Endodermal cell (in vitro differentiated cells): ENCODE measurements at regions not wholly inside any gene's neighbourhood (a gene's known extent, or its start where the extent isn't known, plus 50 kb on each side); places are given as distances from the start of the nearest gene placed in this dataset.

Experiments
- DNase-seq: peaks from one replicate; pipeline ENCODE4 v3.0.0-alpha.2; 2017
- H3K27ac ChIP-seq: 2 replicates; pipeline ENCODE4 v1.5.1; 2013; ENCODE audit warnings: mild to moderate bottlenecking, low read depth, low read length, moderate library complexity
- H3K27me3 ChIP-seq: 2 replicates; pipeline ENCODE4 v1.6.1; 2013; ENCODE audit warnings: mild to moderate bottlenecking, low read length, moderate library complexity; ENCODE audit not compliant: insufficient read depth, control insufficient read depth, poor library complexity, severe bottlenecking
- H3K36me3 ChIP-seq: 2 replicates; pipeline ENCODE4 v1.7.0; 2013; ENCODE audit warnings: mild to moderate bottlenecking, low read length, moderate library complexity; ENCODE audit not compliant: control insufficient read depth, insufficient read depth
- H3K4me1 ChIP-seq: one replicate; pipeline ENCODE4 v1.7.0; 2013; ENCODE audit warnings: low read length; ENCODE audit not compliant: control insufficient read depth, insufficient read depth
- H3K4me3 ChIP-seq: 2 replicates; pipeline ENCODE4 v1.5.1; 2013; ENCODE audit warnings: mild to moderate bottlenecking, low read length, moderate library complexity
- H3K9ac ChIP-seq: 2 replicates; pipeline ENCODE4 v1.6.1; 2013; ENCODE audit warnings: mild to moderate bottlenecking, low read length, moderate library complexity; ENCODE audit not compliant: poor library complexity, severe bottlenecking; ENCODE audit errors: extremely low read depth
- H3K9me3 ChIP-seq: 2 replicates; pipeline ENCODE4 v1.6.1; 2013; ENCODE audit warnings: mild to moderate bottlenecking, low read length, moderate library complexity; ENCODE audit not compliant: control insufficient read depth
- H3K27ac Mint-ChIP-seq: 2 replicates; pipeline ENCODE4 v1.8.0; 2020; ENCODE audit warnings: mixed read lengths
- H3K27me3 Mint-ChIP-seq: 2 replicates; pipeline ENCODE4 v1.8.0; 2021; ENCODE audit warnings: mild to moderate bottlenecking, mixed read lengths; ENCODE audit not compliant: insufficient read depth
- H3K36me3 Mint-ChIP-seq: 2 replicates; pipeline ENCODE4 v1.8.0; 2020; ENCODE audit warnings: low read depth, mixed read lengths
- H3K4me1 Mint-ChIP-seq: 2 replicates; pipeline ENCODE4 v1.8.0; 2020; ENCODE audit warnings: mixed read lengths
- H3K4me3 Mint-ChIP-seq: 2 replicates; pipeline ENCODE4 v1.8.0; 2020; ENCODE audit warnings: mild to moderate bottlenecking, moderate library complexity, mixed read lengths
- H3K9me3 Mint-ChIP-seq: 2 replicates; pipeline ENCODE4 v1.8.0; 2020; ENCODE audit warnings: mild to moderate bottlenecking, mixed read lengths
- WGBS, 2 experiments: methylation state at CpG; one replicate each; pipeline versions ENCODE4 v1.1.5 to v1.1.7; 2013; ENCODE audit warnings: missing lambda C conversion rate in 2 of 2, mixed read lengths in 1 of 2; ENCODE audit not compliant: insufficient coverage in 1 of 2, insufficient read length in 1 of 2; 5-methylcytosine and 5-hydroxymethylcytosine counted together
- TF ChIP-seq, protein P1 (sequence below): fragments of 200-600 bp; sonication (generic); conservative IDR thresholded peaks from 2 replicates; pipeline ENCODE4 v1.5.0; 2021; ENCODE audit warnings: antibody characterized with exemption, mild to moderate bottlenecking

DNA sequence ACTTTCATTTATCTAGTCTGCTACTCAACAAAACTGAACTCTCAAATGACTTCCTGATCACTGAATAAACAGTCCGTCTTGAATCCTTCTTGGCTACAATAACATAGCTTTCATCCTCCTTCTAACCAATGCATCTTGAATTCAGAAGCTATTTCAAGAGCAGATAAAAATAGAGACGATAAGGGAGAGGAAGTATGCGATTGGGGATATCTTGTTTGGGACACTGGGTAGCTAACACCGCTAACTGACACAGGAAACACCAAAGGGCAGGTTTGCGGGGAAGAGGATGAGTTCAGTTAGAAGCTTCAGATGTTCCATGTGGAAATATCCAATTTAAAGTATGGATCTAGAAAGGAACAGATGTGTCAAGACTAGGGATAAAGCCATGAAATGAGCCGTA, 102.5 kb downstream of the SLC41A2 start:
- H3K36me3 ChIP-seq = no peaks in the 10 kb centered on the region
- Mint-ChIP-seq H3K36me3 (no peaks in the 10 kb centered on the region), H3K9me3 (no peaks in the 10 kb centered on the region), H3K4me3 (no peak overlapping the region), H3K27ac (no peak overlapping the region), H3K4me1 (no peaks in the 10 kb centered on the region), H3K27me3 (no peaks in the 10 kb centered on the region)
- H3K27ac ChIP-seq = no peak overlapping the region
- H3K4me3 ChIP-seq = no peak overlapping the region
- no peak overlapping the region for H3K9ac ChIP-seq
- TF ChIP-seq, protein P1, sequence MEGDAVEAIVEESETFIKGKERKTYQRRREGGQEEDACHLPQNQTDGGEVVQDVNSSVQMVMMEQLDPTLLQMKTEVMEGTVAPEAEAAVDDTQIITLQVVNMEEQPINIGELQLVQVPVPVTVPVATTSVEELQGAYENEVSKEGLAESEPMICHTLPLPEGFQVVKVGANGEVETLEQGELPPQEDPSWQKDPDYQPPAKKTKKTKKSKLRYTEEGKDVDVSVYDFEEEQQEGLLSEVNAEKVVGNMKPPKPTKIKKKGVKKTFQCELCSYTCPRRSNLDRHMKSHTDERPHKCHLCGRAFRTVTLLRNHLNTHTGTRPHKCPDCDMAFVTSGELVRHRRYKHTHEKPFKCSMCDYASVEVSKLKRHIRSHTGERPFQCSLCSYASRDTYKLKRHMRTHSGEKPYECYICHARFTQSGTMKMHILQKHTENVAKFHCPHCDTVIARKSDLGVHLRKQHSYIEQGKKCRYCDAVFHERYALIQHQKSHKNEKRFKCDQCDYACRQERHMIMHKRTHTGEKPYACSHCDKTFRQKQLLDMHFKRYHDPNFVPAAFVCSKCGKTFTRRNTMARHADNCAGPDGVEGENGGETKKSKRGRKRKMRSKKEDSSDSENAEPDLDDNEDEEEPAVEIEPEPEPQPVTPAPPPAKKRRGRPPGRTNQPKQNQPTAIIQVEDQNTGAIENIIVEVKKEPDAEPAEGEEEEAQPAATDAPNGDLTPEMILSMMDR = no peak
- 94 to 96% methylated on average over 5 to 6 of the region's 6 CpGs for WGBS, 2 experiments
- H3K27me3 ChIP-seq = no peaks in the 10 kb centered on the region
- DNase-seq = no peak
- no peaks in the 10 kb centered on the region for H3K9me3 ChIP-seq
- no peaks in the 10 kb centered on the region for H3K4me1 ChIP-seq

DNA sequence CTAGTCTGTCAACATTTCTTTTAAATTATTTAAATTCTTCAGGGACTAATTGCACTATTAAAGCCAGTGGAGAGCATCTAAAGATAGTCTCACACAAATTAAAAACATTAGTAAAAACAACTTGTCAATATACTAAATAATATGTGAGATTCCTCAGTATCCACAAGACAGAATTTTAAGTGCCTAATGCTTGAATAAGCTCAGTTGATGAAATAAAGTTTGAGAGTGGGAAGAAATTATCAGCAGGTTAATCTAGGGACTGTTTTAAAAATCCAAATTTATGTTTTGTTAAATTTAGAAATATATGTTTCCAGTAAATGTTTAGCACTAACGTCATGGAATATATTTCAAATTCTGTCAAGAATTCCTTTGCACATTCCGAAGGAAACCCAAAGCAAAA, 105.2 kb downstream of the SLC41A2 start:
- TF ChIP-seq, protein P1 = no peak
- H3K9ac ChIP-seq = no peak overlapping the region
- Mint-ChIP-seq H3K27ac (no peak overlapping the region), H3K27me3 (no peaks in the 10 kb centered on the region), H3K4me3 (no peak overlapping the region), H3K4me1 (no peaks in the 10 kb centered on the region), H3K9me3 (no peaks in the 10 kb centered on the region), H3K36me3 (no peaks in the 10 kb centered on the region)
- no peak overlapping the region for H3K27ac ChIP-seq
- WGBS, 2 experiments = 85 to 94% methylated on average over 2 of the region's 2 CpGs
- no peaks in the 10 kb centered on the region for H3K9me3 ChIP-seq
- H3K4me3 ChIP-seq = no peak overlapping the region
- H3K27me3 ChIP-seq = no peaks in the 10 kb centered on the region
- no peak for DNase-seq
- H3K36me3 ChIP-seq = no peaks in the 10 kb centered on the region
- no peaks in the 10 kb centered on the region for H3K4me1 ChIP-seq

DNA sequence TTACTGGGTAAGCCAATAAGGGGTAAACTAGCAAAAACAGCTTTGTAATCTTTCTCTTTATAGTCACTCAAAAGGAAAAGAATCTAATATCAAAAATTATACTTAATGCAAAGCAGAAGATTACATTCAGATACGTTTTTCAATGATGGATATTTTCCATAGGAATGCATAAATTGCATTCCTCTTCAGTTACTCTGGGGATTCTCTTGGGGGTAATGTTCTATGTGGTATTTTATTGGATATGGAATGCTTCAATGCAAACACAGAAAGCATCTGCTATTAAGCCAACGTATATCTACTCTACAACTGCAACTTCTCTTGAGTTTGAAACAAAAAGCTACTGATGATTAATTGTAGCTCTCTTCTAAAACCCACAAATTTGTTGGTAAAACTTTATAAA, 106.0 kb downstream of the SLC41A2 start:
- no peak overlapping the region for H3K4me3 ChIP-seq
- Mint-ChIP-seq H3K4me3 (no peak overlapping the region), H3K27ac (no peak overlapping the region), H3K36me3 (no peaks in the 10 kb centered on the region), H3K27me3 (no peaks in the 10 kb centered on the region), H3K9me3 (no peaks in the 10 kb centered on the region), H3K4me1 (no peaks in the 10 kb centered on the region)
- no peak overlapping the region for H3K27ac ChIP-seq
- 81% methylated on average over 2 of the region's 2 CpGs; no CpG with 5 or more reads in 1 of the 2 experiments for WGBS, 2 experiments
- no peak overlapping the region for H3K9ac ChIP-seq
- TF ChIP-seq, protein P1 = no peak
- no peaks in the 10 kb centered on the region for H3K4me1 ChIP-seq
- DNase-seq = no peak
- H3K27me3 ChIP-seq = no peaks in the 10 kb centered on the region
- H3K36me3 ChIP-seq = no peaks in the 10 kb centered on the region
- H3K9me3 ChIP-seq = no peaks in the 10 kb centered on the region
